NCI-H2107 treated with DMSO at 0.1 percent for 48 hours (cell line): ENCODE measurements at regions not wholly inside any gene's neighbourhood (a gene's known extent, or its start where the extent isn't known, plus 50 kb on each side); places are given as distances from the start of the nearest gene placed in this dataset.
A peak's percentile ranks its signal among the peaks of the same experiment; 100 is the strongest.

Experiments used
- DNase-seq: peaks from one replicate; lab custom pipeline; 2025; ENCODE audit not compliant: unreplicated experiment; lab: John Stamatoyannopoulos, UW

DNA sequence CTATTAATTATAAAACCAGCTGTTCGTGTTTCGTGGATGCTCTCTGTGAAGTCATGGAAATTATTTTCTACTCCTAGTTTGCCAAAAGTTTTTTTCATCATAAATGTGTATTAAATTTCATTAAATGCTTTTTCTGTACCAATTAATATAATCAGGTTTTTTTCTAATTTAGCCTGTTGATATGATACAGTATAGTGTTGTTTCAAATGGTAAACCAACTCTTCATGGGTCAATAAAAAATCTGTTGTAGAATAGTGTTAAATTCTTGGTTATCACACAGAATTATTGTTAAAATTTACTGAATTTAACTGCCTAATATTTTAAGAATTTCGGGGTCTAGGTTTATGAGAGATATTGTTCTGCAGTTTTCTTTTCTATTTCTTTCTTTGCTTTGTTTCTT, 505.9 kb upstream of the MANEA start:
- no peak for DNase-seq

DNA sequence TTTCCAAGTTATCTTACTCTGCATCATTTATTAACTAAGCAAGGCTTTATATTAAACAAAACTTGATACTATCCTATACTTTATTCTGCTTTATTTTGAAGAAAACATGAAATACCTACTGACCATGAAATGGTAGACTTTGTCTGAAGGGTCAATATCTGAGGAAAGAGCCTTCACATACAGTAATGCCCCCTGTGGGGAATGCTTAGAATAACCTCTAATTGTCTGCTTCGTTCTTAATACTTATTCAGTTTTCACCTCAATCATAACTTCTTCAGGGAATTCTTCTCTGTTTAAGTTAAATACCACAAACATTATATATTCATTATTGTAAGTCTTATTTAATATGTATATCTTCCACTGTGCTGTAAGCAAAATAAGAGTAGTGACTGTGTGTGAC, 498.9 kb upstream of the MANEA start:
- DNase-seq = no peak

DNA sequence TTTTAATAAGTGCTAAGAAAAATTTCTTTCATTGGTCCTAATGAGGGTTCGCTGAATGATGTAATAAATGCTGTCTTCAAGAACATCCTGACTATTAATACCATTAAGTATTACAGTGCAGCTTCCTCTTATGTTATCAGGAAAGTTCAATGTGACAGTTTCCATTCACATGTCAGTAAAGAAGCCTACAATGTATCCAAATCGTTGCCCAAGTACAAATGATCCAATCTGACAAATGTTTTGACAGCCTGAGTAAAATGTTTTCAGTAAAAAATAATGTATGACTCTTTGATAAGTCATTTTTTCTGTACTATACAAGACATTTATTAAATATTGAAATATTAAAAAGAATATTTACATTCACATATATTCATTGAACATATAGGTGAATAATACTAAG, 496.1 kb upstream of the MANEA start:
- DNase-seq = no peak

DNA sequence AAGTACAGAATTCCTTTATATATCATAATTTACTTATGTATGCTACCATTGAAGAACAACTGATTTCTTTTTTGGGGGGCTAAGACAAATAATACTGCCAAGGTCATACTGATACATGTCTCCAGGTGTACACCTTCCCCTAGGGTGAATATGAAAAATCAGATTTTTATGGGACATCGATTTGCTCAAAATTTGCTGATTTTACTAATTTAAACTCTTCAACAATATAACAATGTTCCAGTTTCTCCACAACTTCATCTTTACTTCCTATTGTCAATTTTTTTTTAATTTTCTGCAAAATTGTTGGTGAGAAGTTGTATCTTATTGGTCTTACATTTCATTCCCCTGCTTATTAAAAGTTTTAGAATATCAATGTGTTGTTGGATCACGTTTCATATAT, 495.4 kb upstream of the MANEA start:
- no peak for DNase-seq

DNA sequence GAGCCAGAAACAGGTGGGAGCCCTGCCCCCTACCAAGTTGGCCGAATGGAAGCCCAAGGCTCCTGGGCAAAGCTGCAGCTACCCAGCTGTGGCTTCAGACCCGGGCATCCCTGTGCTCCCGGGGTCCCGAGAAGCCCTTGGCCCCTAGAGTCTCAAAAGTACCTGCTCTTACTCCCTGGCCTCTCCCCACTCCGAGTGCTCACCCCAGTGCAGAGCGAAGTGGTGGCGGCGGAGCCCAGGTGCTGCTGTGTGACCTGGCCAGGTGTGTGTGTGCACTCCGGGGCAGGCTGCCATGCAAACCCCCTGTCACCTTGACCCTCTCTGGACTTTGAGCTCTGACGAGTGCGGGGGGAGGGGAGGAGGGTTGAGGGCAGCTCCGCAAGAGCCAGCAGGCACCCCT, 493.8 kb upstream of the MANEA start:
- DNase-seq = no peak

DNA sequence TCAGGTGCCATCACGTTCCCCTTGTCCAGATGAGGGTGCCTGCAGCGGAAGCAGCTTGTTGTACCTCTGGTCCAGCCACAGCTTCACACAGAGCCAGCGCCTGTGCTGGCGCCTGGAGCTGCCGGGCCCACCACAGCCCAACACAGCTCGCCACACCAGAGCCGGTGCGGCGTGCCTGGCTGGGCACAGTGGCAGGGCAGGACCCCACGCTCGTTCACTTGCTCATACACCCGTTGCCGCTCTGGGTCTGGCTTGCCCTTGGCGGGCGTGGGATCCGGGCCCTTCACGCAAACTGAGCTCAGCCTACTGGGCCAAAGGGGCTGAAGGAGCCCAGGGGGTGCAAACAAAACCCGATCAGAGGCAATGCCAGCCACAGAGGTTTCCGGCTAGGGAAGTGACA, 492.5 kb upstream of the MANEA start:
- no peak for DNase-seq

DNA sequence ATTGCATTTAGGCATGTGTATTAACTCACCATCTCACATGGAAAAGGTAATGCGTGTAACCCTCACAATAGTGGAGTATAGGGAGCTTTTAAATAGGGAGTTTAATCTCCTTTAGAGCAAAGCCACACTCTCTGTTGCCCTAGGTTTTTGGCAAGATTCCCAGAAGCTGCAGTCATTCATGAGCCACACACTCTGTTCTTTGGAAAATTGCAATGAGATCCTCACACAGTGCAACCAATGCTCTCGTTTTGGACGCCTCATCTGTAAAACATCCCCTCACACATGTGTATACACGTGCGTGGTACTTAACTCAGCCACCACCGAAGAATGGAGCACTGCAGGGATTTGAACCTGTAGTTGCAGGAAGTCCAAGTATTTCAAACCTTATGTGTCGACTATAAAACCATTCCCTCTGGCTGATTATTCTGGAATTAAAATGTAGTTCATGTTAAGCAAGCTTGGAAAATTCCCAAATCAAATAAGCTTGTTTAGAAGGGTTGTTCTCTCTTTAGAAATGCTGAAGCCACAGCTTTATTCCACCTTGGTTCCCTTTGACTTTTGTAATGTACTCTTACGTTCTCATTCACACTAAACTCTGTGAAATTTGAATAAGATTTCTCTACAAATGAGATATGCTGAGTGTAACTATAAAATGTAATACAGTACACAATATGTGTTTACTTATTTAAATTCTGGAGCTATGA, 489.8 kb upstream of the MANEA start:
- peak; percentile 98 for DNase-seq

DNA sequence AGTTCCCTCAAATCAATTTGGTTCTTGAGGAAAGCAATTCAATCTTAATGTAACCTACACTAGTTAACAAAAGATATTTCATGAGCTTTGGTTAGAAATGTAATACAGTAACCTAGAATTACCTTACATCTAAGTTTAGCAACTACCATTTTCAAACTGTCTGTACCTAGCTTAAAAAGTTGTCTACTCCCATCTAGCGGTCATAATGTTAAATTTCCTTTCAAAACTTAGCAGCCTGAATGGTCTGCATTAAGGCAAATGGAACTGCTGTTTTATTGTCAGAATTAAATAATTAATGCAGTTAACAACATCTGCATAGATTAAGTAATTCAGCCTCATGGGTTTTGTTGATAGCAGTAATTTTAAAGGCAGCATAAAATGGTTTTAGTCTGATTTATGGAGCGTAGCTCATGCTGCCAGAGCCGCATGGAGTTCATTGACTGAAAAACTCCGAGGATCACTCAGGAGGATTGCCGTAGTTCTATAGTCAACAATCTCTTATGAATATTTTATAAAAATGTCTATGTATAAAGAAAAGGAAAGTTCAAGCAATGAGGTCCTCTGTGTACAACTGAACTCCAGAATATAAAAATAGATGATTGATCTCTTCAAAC, 485.4 kb upstream of the MANEA start:
- peak; percentile 85 for DNase-seq

DNA sequence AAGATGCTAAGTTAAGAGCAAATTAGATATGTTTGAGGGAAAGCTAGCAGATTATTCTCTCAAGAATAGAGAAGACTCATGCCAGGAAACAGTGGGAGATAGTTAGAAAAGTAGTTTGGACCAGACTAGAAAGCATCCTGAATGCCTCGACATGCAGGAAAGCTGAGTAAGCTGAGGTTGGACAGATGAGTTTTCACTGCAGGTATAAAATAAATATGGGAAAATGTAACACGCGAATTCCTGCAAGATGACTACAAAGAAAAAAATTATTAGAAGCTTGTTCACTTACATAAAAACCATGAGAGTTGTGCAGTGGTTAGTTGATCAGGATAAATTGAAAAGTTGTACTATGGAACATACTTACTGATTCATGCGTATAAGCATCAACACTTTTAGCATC, 484.2 kb upstream of the MANEA start:
- no peak for DNase-seq

DNA sequence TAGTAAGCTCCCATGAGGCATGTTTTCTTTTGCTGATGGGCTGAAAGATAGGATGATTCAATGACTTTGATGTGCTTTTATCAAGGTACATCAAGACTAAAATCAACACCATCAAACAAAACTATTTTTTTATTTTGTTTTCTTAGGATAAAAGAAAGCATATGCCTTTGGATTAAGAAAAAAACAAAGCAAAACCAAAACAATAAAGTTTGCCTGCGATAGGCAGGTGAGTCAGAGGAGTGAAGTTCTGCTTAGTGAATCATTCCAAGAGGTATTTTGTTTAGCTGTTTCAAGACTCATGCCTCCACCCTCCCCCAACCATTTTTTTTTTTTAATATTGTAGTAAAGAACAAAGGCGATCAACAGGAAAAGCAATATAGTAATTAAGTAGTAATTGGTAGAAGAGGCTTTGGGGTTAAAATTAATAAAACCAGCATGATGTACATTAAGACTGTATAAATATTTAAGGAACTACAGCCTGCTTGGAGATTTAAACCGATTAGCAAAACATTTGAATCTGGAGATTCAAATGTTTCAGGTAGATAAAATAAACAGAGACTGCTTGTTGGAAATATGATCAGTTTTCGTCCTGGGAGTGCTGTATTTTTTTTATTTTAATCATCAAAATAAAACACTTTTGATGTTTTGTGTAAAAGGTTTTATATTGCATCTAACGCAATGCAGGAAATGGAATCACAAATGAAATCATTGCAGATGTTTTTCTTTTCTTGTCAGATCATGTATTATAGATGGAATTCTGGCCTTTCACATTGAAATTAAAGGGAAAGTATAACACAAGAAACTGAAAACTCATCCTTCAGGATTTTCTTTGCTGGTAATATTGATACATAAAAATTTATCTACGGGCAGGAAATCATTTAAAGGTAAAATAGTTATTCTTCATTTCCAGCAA, 482.3 kb upstream of the MANEA start:
- DNase-seq = no peak

DNA sequence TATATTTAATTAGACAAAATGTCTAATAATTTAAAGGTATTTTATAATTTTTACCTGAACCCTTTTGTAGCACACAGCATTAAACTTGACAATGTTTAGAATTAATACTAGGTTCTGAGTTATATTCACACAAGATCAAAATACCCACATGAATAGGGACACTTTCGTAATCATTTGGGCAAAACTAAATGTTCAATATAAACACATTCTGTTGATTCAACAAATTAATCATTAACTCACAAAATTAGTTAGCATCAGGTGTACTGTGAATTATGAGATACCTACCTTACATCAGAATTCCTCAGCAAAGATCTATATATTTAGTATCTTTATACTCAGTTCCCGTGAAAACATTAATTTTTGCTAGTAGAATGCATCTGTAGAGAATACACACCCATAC, 481.5 kb upstream of the MANEA start:
- no peak for DNase-seq

DNA sequence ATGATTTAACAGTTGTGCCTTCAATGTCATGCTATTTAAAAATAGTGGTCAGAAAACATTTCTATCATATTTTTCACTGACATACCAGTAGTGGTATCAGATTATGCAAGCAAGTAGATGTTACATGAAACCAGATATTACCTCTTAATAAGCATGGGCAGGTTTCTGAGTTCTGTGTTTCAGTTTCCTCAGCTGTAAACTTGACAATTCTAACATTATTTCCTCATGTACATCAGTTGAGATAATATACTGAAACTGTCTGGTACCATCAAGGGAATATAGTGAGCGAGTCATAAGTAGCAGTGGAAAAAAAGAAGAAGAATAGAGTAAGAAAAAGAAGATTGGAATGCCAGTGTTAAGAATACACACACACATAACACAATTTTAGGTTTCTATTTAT, 477.9 kb upstream of the MANEA start:
- no peak for DNase-seq

DNA sequence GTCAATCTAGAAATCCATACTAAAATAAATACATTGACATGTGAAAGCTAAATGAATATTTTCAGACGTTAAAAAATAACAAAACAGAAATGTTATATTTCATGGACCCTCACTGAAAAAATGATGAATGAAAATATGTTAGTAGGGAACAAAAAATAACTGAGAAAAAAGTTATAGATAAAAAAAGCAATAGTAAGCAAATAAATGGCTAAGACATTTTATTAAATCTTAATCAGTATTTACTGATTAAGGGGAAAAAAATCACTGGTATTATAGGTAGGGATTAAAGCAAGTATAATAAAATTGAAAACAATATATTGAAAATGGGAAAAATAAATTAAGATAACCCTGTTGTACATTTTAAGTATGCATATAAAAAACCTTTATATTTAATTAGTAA, 468.1 kb upstream of the MANEA start:
- no peak for DNase-seq

DNA sequence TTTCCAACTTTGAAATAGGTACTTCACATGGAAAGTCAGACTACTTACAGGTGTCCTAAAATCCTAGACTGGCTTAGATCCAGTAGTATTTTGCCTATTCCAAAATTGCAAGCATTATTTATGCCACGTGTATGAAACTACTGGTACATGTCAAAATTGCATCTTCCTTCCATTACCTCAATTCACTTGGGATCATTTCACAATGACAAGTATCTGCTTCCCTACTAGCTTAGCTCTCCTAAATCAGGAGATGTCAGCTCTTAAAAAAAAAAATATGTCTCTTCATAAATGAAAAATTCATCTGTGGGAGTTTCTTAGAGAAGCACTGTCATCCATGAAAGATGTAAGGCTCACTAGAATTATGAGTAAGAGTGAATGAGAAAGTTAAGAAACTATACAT, 466.6 kb upstream of the MANEA start:
- no peak for DNase-seq

DNA sequence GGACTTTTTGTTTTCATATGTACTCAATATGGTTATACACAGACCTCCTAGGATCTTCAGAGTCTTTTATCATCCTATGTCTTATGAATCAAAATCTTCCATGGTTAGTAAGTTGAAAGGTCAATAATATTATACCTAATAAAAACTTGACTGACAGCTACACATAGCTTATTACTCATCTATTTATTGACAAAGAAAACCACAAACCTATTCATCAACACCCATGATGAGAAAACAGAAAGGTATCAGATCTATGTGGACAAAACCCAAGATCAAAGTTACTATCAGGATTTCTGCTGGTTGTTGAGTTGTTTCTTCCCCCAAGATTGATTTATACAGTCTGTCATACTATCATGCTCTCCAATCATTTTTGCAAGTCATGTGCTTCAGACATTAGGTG, 460.1 kb upstream of the MANEA start:
- DNase-seq = no peak

DNA sequence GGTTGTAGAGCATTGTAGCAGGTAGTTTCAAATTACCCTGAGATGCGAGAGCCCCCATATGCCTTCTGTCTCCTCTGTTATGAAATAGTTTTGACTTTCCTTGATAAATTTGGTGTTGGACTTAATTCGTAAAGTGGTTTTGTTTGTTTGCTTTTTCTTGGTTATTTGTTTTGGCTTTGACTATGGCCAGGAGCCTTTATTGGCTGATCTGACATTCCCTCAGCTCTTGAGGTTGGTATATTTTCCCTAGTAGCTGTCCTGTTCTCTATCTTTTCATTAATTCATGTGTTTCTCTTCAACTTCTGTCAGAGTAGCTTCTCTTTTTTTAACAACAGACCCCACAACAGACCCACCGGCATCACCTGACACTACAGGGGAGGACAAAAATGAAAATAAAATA, 457.4 kb upstream of the MANEA start:
- no peak for DNase-seq

DNA sequence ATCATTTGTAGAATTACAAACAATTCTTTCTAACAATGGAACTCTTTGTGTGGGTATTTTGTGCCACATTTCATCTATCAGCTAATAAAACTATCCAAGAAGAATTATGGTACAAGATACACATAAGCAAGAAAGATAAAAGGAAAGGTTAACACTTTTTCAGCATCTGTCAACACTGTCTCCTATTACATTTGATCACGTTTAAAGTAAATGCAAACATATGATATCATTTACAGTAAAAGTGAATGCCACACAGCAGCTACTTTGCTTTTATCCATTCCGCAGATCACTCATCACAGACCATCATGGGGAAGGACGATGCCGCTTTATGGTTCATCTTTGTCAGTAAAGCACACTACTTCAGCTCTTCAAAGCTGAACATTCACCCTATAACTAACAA, 456.4 kb upstream of the MANEA start:
- DNase-seq = no peak

DNA sequence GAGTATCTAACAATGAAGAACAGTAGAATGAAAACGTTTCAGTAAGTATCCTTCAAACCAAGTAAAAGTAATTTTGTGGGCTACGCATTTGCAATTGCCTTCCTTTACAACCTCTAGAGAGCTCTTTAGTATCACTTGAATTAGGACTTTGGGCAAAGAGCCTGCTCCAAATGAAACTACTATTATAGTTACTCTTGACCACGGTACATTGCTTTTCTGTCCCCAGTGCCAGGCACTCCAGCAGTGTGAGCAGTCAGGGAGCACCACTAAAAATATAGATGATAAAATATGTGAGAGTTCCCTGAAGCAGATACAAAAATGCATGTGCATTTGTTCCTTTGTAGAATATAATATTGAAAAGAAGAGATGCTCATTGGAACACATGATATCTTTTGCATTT, 450.1 kb upstream of the MANEA start:
- DNase-seq = peak; percentile 78

DNA sequence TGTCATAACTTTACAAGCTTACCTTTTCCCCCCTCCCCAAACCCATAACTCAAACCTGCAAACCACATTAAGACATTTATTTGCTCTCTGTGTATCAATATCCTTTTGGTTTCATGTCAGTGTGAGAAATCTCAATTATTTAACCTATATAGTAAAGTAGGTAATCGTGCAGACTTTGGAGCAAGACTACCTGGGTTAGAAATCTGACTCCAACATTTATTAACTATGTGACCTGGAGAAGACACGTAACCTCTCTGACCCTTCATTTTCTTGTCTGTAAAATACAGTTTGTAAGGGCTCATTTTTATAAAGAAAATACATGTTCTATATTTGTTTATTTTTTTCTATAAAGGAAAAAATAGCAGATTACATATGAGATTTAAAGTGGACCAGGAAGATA, 448.9 kb upstream of the MANEA start:
- no peak for DNase-seq

DNA sequence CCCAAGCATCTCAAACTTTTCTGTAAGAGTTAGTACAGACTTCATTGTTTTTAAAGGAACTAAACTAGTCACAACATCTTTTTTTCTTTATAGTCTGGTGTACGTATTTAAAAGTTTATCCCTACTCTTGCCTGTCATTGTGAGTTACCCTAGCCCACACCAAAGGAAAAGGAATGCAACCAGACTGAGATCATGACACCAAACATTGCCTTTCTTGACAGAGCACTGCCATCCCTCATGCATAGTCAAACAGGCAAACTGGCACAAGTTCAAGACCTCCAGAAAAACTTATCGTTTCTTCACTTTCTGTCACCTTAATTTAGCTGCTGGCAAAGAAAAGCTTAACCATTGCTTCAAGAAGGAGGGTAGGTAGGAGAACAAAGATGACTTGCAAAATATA, 448.4 kb upstream of the MANEA start:
- no peak for DNase-seq

DNA sequence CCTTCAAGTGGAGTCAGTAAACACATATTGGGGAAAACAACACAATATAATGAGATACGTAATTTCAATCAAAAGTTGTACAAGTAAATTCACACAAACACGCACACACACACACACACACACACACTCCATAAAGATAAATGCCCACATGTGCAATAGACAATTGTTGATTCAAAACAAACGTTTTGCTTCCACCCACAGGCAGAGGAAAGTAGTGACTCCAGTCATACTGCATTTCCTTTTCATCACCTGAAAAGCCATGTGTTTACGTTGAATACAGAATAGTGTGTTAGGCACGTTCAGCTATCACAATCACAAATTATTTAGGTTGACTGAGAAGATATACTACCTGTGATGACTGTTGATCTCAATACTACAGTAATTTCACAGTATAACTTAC, 443.8 kb upstream of the MANEA start:
- DNase-seq = peak; percentile 40

DNA sequence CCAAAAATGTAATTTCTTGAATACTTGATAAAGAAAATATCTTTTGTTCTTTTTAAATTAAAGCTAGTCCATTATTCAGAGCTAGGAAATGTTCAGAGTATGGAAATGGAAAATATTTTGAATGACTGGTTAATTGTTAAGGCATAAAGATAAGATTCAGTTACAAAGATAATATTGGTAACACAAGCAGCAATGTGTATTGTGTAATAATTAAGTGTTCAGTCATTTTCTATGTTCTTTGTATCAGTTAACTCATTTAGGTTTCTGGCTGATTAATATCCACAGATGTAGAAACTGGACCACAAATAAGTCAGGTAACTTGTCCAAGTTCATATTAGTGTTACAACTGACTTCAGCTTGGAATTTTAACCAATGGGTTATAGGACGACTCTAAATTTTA, 442.2 kb upstream of the MANEA start:
- DNase-seq = no peak
